WERI-Rb-1 (cell line): ENCODE measurements at regions not wholly inside any gene's neighbourhood (a gene's known extent, or its start where the extent isn't known, plus 50 kb on each side); places are given as distances from the start of the nearest gene placed in this dataset.

Experiments
- DNase-seq: peaks from one replicate; pipeline ENCODE4 v3.0.0-alpha.2; 2020
- H3K27ac ChIP-seq: fragments of 250-450 bp; sonication (Bioruptor Pico); 2 replicates; pipeline ENCODE4 v1.5.1; 2020; ENCODE audit warnings: mild to moderate bottlenecking, moderate library complexity
- H3K27me3 ChIP-seq: fragments of 250-450 bp; sonication (Bioruptor Pico); 2 replicates; pipeline ENCODE4 v1.5.1; 2021; ENCODE audit warnings: mild to moderate bottlenecking, low read depth, moderate library complexity; ENCODE audit not compliant: insufficient read depth, severe bottlenecking
- H3K36me3 ChIP-seq: fragments of 250-450 bp; sonication (Bioruptor Pico); 2 replicates; pipeline ENCODE4 v1.5.1; 2020; ENCODE audit warnings: mild to moderate bottlenecking, moderate library complexity
- H3K4me3 ChIP-seq: 2 replicates; pipeline ENCODE4 v1.5.1; 2011; ENCODE audit warnings: low read depth, mild to moderate bottlenecking, control low read depth, low read length
- H3K9me3 ChIP-seq: fragments of 250-450 bp; sonication (Bioruptor Pico); 2 replicates; pipeline ENCODE4 v1.5.1; 2021; ENCODE audit warnings: mild to moderate bottlenecking, moderate library complexity; ENCODE audit not compliant: severe bottlenecking
- TF ChIP-seq, protein P1 (sequence below): IDR thresholded peaks from 2 replicates; pipeline ENCODE4 v1.5.1; 2011; ENCODE audit warnings: low read depth, mild to moderate bottlenecking, control low read depth, inconsistent platforms, low read length

DNA sequence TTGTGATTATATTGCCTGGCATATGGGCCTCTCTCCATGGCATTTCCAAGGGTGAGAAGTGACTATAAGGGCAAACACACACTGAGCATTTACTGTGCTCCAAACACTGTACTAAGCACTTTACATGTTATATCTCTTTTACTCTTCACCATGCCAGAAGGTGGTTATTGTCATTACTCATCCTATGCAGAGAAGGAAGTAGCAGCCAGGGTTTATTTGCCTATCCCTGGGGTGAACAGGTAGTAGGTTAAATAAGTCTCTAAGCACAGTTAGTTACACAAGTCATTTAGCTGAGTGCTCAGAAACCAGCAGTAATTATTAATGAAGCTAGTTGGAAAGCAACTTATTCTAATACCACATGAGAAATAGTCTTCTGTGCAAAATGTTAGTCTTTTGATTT lies 109.9 kb upstream of the SYNPR start:
- H3K4me3 ChIP-seq, result no peak overlapping the region
- DNase-seq, result no peak
- TF ChIP-seq, protein P1, sequence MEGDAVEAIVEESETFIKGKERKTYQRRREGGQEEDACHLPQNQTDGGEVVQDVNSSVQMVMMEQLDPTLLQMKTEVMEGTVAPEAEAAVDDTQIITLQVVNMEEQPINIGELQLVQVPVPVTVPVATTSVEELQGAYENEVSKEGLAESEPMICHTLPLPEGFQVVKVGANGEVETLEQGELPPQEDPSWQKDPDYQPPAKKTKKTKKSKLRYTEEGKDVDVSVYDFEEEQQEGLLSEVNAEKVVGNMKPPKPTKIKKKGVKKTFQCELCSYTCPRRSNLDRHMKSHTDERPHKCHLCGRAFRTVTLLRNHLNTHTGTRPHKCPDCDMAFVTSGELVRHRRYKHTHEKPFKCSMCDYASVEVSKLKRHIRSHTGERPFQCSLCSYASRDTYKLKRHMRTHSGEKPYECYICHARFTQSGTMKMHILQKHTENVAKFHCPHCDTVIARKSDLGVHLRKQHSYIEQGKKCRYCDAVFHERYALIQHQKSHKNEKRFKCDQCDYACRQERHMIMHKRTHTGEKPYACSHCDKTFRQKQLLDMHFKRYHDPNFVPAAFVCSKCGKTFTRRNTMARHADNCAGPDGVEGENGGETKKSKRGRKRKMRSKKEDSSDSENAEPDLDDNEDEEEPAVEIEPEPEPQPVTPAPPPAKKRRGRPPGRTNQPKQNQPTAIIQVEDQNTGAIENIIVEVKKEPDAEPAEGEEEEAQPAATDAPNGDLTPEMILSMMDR, result no peak
- H3K27me3 ChIP-seq, result no peaks in the 10 kb centered on the region
- H3K27ac ChIP-seq, result no peak overlapping the region
- no peaks in the 10 kb centered on the region for H3K9me3 ChIP-seq
- no peaks in the 10 kb centered on the region for H3K36me3 ChIP-seq

DNA sequence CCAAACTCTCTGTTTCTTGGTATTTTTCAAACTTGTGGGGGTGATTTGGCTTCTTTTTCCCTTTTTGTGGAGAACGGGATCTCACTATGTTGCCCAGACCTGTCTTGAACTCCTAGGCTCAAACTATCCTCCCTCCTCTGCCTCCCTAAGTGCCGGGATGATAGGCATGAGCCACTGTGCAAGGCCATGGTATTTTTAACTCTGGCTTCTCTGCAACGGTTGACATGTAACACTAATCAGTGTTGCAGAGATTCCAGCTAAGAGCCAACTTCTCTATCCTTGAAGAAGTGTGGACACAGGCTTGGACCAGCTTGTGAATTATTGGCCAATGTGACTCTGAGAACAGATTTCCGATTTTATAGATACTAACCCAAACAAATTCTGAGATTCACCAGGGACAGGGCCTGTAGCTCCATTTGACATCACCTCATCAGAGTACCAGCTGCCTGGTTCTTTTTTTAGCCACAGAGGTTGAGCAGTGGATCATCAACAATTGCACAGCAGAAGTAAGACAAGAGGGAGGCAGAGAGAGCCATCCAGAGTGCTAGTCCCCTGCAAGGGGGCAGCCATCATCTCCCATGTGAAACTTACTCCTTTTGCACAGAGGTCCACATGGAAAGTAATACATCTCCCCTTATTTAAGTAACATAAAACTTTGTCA lies 98.1 kb upstream of the SYNPR start:
- Histone ChIP-seq H3K4me3 (no peak overlapping the region), H3K27ac (no peak overlapping the region), H3K27me3 (no peaks in the 10 kb centered on the region), H3K36me3 (no peaks in the 10 kb centered on the region), H3K9me3 (peaks cover 5% of the 10 kb centered on the region)
- TF ChIP-seq, protein P1, result no peak
- DNase-seq, result no peak

DNA sequence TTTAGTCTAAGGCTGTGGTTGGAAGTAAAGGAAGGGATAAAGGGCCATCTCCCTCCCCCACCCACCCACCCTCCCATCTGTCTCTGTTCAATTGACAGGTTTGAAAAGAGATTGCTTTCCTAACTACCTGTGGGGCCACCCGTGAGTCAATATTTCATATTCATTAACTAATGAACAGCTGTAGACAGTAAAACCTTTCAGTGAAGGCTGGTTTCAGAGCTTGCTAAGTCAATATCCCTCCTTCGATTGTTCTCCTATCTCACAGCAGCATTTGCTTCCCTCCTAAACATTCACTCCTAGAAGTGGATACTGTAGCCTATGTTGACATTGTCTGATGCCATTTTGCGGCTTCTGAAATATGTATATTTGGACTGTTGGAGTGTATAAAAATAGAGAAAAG lies 85.9 kb upstream of the SYNPR start:
- H3K9me3 ChIP-seq, result no peaks in the 10 kb centered on the region
- TF ChIP-seq, protein P1, result no peak
- no peaks in the 10 kb centered on the region for H3K36me3 ChIP-seq
- H3K27ac ChIP-seq, result peak overlapping the region; percentile 67
- H3K4me3 ChIP-seq, result no peak overlapping the region
- peak; percentile 37 for DNase-seq
- H3K27me3 ChIP-seq, result no peaks in the 10 kb centered on the region

DNA sequence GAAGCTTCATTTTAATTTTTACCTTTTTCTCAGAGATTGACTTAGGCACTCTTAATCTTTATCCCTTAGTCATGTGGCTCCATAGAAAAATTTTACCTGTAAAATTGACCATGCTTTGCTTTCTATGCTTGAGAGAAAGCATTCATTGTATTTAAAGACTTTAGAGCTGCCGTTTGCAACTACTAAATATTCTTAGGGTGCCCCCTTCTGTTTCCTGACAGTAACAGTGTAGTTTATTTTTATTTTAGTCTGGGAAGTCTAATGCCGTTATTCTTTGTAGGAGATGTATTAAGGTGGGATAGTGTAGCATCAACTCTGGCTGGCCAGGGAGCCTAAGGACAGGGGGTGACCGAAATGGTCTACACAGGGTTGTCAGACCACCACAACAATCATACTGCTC lies 84.5 kb upstream of the SYNPR start:
- H3K9me3 ChIP-seq, result no peaks in the 10 kb centered on the region
- TF ChIP-seq, protein P1, result 0 out of 2 replicates have a peak, but pooled peaks have one; percentile 22
- no peaks in the 10 kb centered on the region for H3K36me3 ChIP-seq
- no peak overlapping the region for H3K4me3 ChIP-seq
- no peak for DNase-seq
- H3K27ac ChIP-seq, result peak overlapping the region; percentile 67
- H3K27me3 ChIP-seq, result no peaks in the 10 kb centered on the region

DNA sequence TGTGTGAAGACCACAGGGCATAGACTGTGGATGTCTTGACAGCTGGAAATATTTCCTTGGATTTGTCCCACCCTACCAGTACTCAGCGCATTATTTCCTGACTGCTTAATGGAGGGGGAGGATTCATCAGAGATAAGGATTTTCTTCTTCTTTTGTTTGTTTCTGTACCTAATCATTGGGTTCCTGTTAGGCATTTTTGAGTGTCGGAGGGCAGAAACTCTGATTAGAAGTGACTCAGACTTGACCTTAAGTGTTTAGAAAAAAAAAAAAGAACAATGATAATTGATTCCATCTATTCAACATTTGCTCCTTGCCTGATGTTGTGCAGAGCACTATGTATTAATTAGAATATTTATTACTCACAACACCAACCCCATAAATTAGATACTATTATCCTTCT lies 78.5 kb upstream of the SYNPR start:
- no peaks in the 10 kb centered on the region for H3K9me3 ChIP-seq
- DNase-seq, result no peak
- no peaks in the 10 kb centered on the region for H3K36me3 ChIP-seq
- TF ChIP-seq, protein P1, result no peak
- H3K27ac ChIP-seq, result no peak overlapping the region
- H3K27me3 ChIP-seq, result no peaks in the 10 kb centered on the region
- H3K4me3 ChIP-seq, result no peak overlapping the region

DNA sequence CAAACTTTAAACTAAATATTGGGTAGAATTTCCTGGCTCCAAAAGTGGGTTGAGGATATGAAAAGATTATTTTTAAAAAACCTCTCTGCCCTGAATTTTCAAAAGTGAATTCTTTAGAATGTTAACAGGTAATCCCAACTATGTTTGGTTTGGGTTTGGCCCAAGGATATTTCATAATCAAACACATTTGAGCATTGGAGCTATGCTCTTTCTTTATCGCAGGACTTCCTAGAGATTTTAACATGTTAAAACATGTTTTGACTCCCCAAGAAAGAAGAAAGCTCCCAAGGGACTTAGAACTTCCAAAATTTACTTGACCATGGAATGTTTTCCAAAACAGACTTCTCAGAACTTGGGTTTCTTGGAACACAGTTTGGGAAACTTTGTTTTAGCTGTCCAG lies 75.6 kb upstream of the SYNPR start:
- H3K27me3 ChIP-seq, result no peaks in the 10 kb centered on the region
- H3K36me3 ChIP-seq, result no peaks in the 10 kb centered on the region
- H3K9me3 ChIP-seq, result no peaks in the 10 kb centered on the region
- no peak for DNase-seq
- no peak overlapping the region for H3K4me3 ChIP-seq
- H3K27ac ChIP-seq, result no peak overlapping the region
- TF ChIP-seq, protein P1, result no peak
